Kidney epithelial cell (primary cell): ENCODE measurements at regions not wholly inside any gene's neighbourhood (a gene's known extent, or its start where the extent isn't known, plus 50 kb on each side); places are given as distances from the start of the nearest gene placed in this dataset.

ENCODE experiments used
- DNase-seq: peaks from one replicate; pipeline ENCODE4 v3.0.0-alpha.2; 2010; ENCODE audit warnings: low read depth
- H3K27me3 ChIP-seq: 2 replicates; pipeline ENCODE4 v1.6.0; 2011; ENCODE audit warnings: low read length; ENCODE audit not compliant: control insufficient read depth, insufficient read depth
- H3K36me3 ChIP-seq: 2 replicates; pipeline ENCODE4 v1.5.1; 2011; ENCODE audit warnings: low read length; ENCODE audit not compliant: control insufficient read depth, insufficient read depth
- H3K4me3 ChIP-seq: 2 replicates; pipeline ENCODE4 v1.5.1; 2011; ENCODE audit warnings: low read depth, mild to moderate bottlenecking, control low read depth, low read length
- CTCF ChIP-seq: IDR thresholded peaks from 2 replicates; pipeline ENCODE4 v1.5.1; 2011; ENCODE audit warnings: mild to moderate bottlenecking, moderate library complexity, low read length, control low read depth, inconsistent platforms; ENCODE audit not compliant: insufficient read depth, poor library complexity, severe bottlenecking

GRCh38 chr4:82219346-82219745 is 154.4 kb downstream of the HNRNPD start:
- TF ChIP-seq CTCF: no peak
- no peak for DNase-seq
- H3K4me3 ChIP-seq: no peak overlapping the region
- H3K36me3 ChIP-seq: no peaks in the 10 kb centered on the region
- H3K27me3 ChIP-seq: no peaks in the 10 kb centered on the region

- Histone ChIP-seq H3K27me3 (no peaks in the 10 kb centered on the region), H3K4me3 (no peak overlapping the region), H3K36me3 (no peaks in the 10 kb centered on the region)
- peak; percentile 54 for TF ChIP-seq CTCF
- DNase-seq: no peak
These were observed 155.6 kb downstream of the HNRNPD start for GRCh38 chr4:82217986-82218715.

- no peaks in the 10 kb centered on the region for H3K36me3 ChIP-seq
- DNase-seq: no peak
- no peak overlapping the region for H3K4me3 ChIP-seq
- H3K27me3 ChIP-seq: no peaks in the 10 kb centered on the region
- TF ChIP-seq CTCF: no peak
These were observed 157.6 kb downstream of the HNRNPD start for GRCh38 chr4:82216219-82216618.

GRCh38 chr4:82215800-82216199 is 158.0 kb downstream of the HNRNPD start:
- Histone ChIP-seq H3K4me3 (no peak overlapping the region), H3K36me3 (no peaks in the 10 kb centered on the region), H3K27me3 (no peaks in the 10 kb centered on the region)
- no peak for TF ChIP-seq CTCF
- DNase-seq: no peak

GRCh38 chr4:82215039-82215438 is 158.8 kb downstream of the HNRNPD start:
- Histone ChIP-seq H3K4me3 (no peak overlapping the region), H3K27me3 (no peaks in the 10 kb centered on the region), H3K36me3 (no peaks in the 10 kb centered on the region)
- DNase-seq: no peak
- no peak for TF ChIP-seq CTCF
